DMS114 treated with DMSO at 0.1 percent for 48 hours (cell line): ENCODE measurements at regions not wholly inside any gene's neighbourhood (a gene's known extent, or its start where the extent isn't known, plus 50 kb on each side); places are given as distances from the start of the nearest gene placed in this dataset.
"Not testable (repeated sequence)": the region's sequence is repeated elsewhere in the genome, so short reads cannot be mapped to it uniquely, and the experiment has no call there.

ENCODE experiments used
- DNase-seq: peaks from one replicate; lab custom pipeline; 2025; ENCODE audit not compliant: unreplicated experiment; lab: John Stamatoyannopoulos, UW

- DNase-seq = no peak
Measured at GRCh38 chr4:134145369-134145768, 56.2 kb downstream of the PABPC4L start.

- DNase-seq = no peak
Measured at GRCh38 chr4:134144337-134144736, 57.3 kb downstream of the PABPC4L start.

GRCh38 chr4:134141728-134142127, 59.9 kb downstream of the PABPC4L start:
- DNase-seq = no peak

- no peak for DNase-seq
Measured at GRCh38 chr4:134139188-134139587, 62.4 kb downstream of the PABPC4L start.

- DNase-seq = no peak
Measured at GRCh38 chr4:134132086-134132783, 69.4 kb downstream of the PABPC4L start.

GRCh38 chr4:134126955-134127354, 74.6 kb downstream of the PABPC4L start:
- DNase-seq = no peak

- no peak for DNase-seq
Measured at GRCh38 chr4:134126000-134126560, 75.5 kb downstream of the PABPC4L start.

GRCh38 chr4:134122903-134123302, 78.7 kb downstream of the PABPC4L start:
- no peak for DNase-seq

GRCh38 chr4:134117392-134118183, 84.0 kb downstream of the PABPC4L start:
- DNase-seq = no peak

GRCh38 chr4:134089885-134090284, 111.7 kb downstream of the PABPC4L start:
- DNase-seq = no peak

- no peak for DNase-seq
Measured at GRCh38 chr4:134085496-134085895, 116.1 kb downstream of the PABPC4L start.

- DNase-seq = not testable (repeated sequence)
Measured at GRCh38 chr4:134079085-134079484, 122.5 kb downstream of the PABPC4L start.

GRCh38 chr4:134078230-134078914, 123.2 kb downstream of the PABPC4L start:
- DNase-seq = no peak

- no peak for DNase-seq
Measured at GRCh38 chr4:134073711-134074110, 127.9 kb downstream of the PABPC4L start.

- no peak for DNase-seq
Measured at GRCh38 chr4:134072137-134072536, 129.5 kb downstream of the PABPC4L start.

- DNase-seq = no peak
Measured at GRCh38 chr4:134070174-134070573, 131.4 kb downstream of the PABPC4L start.

GRCh38 chr4:134057356-134057755, 144.2 kb downstream of the PABPC4L start:
- DNase-seq = no peak

GRCh38 chr4:134046221-134046620, 155.4 kb downstream of the PABPC4L start:
- not testable (repeated sequence) for DNase-seq

GRCh38 chr4:134045411-134045810, 156.2 kb downstream of the PABPC4L start:
- DNase-seq = no peak

GRCh38 chr4:134043266-134043665, 158.3 kb downstream of the PABPC4L start:
- DNase-seq = no peak

- DNase-seq = no peak
Measured at GRCh38 chr4:134028421-134028820, 173.2 kb downstream of the PABPC4L start.
